Neural crest cell (in vitro differentiated cells): ENCODE measurements at regions not wholly inside any gene's neighbourhood (a gene's known extent, or its start where the extent isn't known, plus 50 kb on each side); places are given as distances from the start of the nearest gene placed in this dataset.

Experiments used
- DNase-seq: peaks from one replicate; pipeline ENCODE4 v3.0.0; 2021; ENCODE audit warnings: low read depth, mixed read lengths, low spot score
- H3K27ac Mint-ChIP-seq: one replicate; pipeline ENCODE4 v1.8.0; 2021; ENCODE audit warnings: mild to moderate bottlenecking, mixed read lengths; ENCODE audit not compliant: unreplicated experiment
- H3K27me3 Mint-ChIP-seq: 2 replicates; pipeline ENCODE4 v1.8.0; 2021; ENCODE audit warnings: low read depth, mild to moderate bottlenecking, mixed read lengths
- H3K36me3 Mint-ChIP-seq: 2 replicates; pipeline ENCODE4 v1.8.0; 2021; ENCODE audit warnings: low read depth, mild to moderate bottlenecking, mixed read lengths
- H3K4me1 Mint-ChIP-seq: 2 replicates; pipeline ENCODE4 v1.8.0; 2021; ENCODE audit warnings: mixed read lengths
- H3K4me3 Mint-ChIP-seq: one replicate; pipeline ENCODE4 v1.8.0; 2021; ENCODE audit warnings: mild to moderate bottlenecking, mixed read lengths
- H3K9me3 Mint-ChIP-seq: 2 replicates; pipeline ENCODE4 v1.8.0; 2021; ENCODE audit warnings: mixed read lengths
- TF ChIP-seq, protein P1 (sequence below): fragments of 200-600 bp; sonication (generic); conservative IDR thresholded peaks from 2 replicates; pipeline ENCODE4 v1.5.0; 2021; ENCODE audit warnings: antibody characterized with exemption, mild to moderate bottlenecking

- no peak for DNase-seq
- TF ChIP-seq, protein P1, sequence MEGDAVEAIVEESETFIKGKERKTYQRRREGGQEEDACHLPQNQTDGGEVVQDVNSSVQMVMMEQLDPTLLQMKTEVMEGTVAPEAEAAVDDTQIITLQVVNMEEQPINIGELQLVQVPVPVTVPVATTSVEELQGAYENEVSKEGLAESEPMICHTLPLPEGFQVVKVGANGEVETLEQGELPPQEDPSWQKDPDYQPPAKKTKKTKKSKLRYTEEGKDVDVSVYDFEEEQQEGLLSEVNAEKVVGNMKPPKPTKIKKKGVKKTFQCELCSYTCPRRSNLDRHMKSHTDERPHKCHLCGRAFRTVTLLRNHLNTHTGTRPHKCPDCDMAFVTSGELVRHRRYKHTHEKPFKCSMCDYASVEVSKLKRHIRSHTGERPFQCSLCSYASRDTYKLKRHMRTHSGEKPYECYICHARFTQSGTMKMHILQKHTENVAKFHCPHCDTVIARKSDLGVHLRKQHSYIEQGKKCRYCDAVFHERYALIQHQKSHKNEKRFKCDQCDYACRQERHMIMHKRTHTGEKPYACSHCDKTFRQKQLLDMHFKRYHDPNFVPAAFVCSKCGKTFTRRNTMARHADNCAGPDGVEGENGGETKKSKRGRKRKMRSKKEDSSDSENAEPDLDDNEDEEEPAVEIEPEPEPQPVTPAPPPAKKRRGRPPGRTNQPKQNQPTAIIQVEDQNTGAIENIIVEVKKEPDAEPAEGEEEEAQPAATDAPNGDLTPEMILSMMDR: no peak
- H3K4me3 Mint-ChIP-seq: no peak overlapping the region
- no peaks in the 10 kb centered on the region for H3K9me3 Mint-ChIP-seq
- no peaks in the 10 kb centered on the region for H3K36me3 Mint-ChIP-seq
- H3K27ac Mint-ChIP-seq: no peak overlapping the region
- H3K27me3 Mint-ChIP-seq: no peaks in the 10 kb centered on the region
- peaks cover 66% of the 10 kb centered on the region for H3K4me1 Mint-ChIP-seq
Measured at GRCh38 chr17:71825687-71826086, 295.1 kb upstream of the SOX9 start.

DNA sequence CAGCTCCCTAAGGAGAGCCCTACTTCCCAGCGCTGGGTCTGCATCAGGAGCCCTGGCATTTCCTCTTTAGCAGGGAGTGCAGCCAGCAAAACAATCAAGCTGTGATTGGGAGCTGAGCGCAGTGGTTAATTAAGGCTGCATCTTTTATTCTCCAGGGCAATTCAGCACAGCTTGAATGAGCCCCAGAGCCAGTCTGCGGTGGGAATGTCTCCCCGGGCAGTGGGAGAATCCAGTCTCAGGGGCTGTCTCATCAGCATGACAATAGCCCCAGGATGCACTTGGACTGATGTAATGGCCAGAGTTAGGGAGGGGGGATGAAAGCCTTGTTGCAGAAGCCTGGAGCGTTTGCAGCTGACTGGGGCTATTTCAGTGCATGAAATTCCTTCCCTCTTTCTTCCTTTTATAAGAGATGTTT is 292.6 kb upstream of the SOX9 start:
- peaks cover 76% of the 10 kb centered on the region for H3K4me1 Mint-ChIP-seq
- H3K27ac Mint-ChIP-seq: peak overlapping the region; percentile 82

DNA sequence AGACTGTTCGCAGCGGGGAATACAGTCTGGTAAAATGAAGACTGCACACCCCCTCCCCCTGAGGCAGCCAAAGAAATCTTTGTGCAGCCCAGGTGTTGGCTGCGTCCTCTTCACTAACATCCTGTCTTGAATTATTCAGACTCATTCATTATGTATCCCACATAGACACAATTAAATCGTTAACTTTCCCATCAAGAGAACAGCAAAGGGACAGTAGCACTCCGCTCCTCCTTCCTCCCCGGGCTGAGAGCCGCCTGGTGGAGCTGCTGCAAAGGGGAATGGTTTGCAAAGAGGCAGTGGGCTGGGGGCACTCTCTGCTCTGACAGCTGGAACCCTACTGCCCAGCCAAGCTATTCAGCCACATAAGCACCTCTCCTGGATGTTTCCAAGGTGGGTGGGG is 290.0 kb upstream of the SOX9 start:
- Mint-ChIP-seq H3K4me1 (peaks cover 55% of the 10 kb centered on the region), H3K27me3 (no peaks in the 10 kb centered on the region), H3K27ac (no peak overlapping the region), H3K9me3 (no peaks in the 10 kb centered on the region), H3K4me3 (peak overlapping the region; percentile 50), H3K36me3 (no peaks in the 10 kb centered on the region)
- TF ChIP-seq, protein P1: no peak
- DNase-seq: peak; percentile 38

More for the DNA sequence above, 292.6 kb upstream of the SOX9 start:
- DNase-seq: peak; percentile 49
- no peaks in the 10 kb centered on the region for H3K27me3 Mint-ChIP-seq
- no peaks in the 10 kb centered on the region for H3K9me3 Mint-ChIP-seq
- H3K36me3 Mint-ChIP-seq: no peaks in the 10 kb centered on the region
- TF ChIP-seq, protein P1: no peak
- H3K4me3 Mint-ChIP-seq: peak overlapping the region; percentile 65

DNA sequence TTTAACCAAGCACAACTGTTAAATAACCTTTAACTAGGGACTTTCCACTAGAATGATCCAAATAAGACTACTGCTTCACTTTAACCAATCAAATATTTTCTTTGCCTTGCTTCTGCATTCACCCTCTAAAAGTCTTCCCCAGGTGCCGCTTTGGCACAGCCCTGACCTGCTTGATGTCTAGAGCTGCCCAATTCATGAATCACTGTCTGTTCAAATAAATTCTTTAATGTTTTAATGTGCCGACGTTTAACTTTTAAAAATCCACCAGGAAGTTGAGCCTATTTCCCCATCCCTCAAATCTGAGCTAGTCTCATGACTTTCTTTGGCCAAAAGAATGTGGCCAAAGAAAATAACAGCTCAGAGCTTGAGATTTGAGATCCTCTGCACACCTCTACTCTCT is 277.8 kb upstream of the SOX9 start:
- no peak for DNase-seq
- Mint-ChIP-seq H3K27ac (no peak overlapping the region), H3K9me3 (peaks cover 13% of the 10 kb centered on the region), H3K36me3 (peaks cover 7% of the 10 kb centered on the region), H3K4me3 (no peak overlapping the region), H3K4me1 (peaks cover 12% of the 10 kb centered on the region), H3K27me3 (no peaks in the 10 kb centered on the region)
- TF ChIP-seq, protein P1: no peak

- Mint-ChIP-seq H3K27ac (no peak overlapping the region), H3K36me3 (peaks cover 7% of the 10 kb centered on the region), H3K4me3 (no peak overlapping the region), H3K9me3 (peaks cover 13% of the 10 kb centered on the region), H3K27me3 (no peaks in the 10 kb centered on the region), H3K4me1 (peaks cover 12% of the 10 kb centered on the region)
- no peak for DNase-seq
- TF ChIP-seq, protein P1: no peak
Measured at GRCh38 chr17:71845337-71845736, 275.5 kb upstream of the SOX9 start.
